GM18873 (cell line): ENCODE measurements at regions not wholly inside any gene's neighbourhood (a gene's known extent, or its start where the extent isn't known, plus 50 kb on each side); places are given as distances from the start of the nearest gene placed in this dataset.

Experiments used
- ATAC-seq: cut with Tn5 transposase; IDR thresholded peaks from one replicate; pipeline ENCODE4 v1.9.1; 2021; ENCODE audit warnings: mild to moderate bottlenecking, moderate library complexity, moderate number of reproducible peaks; ENCODE audit not compliant: unreplicated experiment, low FRiP score

DNA sequence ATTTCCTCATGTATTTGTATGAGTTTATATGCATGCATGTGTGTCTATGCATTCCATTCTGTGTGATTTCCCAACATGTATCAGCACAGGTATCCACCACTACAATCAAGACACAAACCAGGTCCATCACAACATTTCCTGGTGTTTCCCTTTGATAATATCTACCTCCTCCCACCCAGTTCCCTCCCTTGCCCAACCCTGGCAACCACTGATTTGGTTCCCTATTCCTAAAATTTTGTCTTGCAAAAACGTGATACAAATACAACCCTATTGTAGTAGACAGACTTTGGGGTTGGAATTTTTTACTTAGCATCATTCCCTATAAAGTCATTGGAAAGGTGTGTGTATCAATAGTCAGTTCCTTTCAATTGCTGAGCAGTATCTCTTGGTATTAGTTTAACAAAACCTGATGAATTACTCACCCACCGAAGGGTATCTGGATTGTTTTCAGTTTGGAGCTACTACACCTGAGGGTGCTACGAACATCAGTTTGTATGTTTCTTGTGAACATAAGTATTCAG lies 51.8 kb upstream of the IGLL5 start:
- ATAC-seq, result no peak

GRCh38 chr22:22836635-22837034 lies 51.0 kb upstream of the IGLL5 start:
- ATAC-seq, result no peak
